ENCODE measurements at regions not wholly inside any gene's neighbourhood (a gene's known extent, or its start where the extent isn't known, plus 50 kb on each side); places are given as distances from the start of the nearest gene placed in this dataset.

DNA sequence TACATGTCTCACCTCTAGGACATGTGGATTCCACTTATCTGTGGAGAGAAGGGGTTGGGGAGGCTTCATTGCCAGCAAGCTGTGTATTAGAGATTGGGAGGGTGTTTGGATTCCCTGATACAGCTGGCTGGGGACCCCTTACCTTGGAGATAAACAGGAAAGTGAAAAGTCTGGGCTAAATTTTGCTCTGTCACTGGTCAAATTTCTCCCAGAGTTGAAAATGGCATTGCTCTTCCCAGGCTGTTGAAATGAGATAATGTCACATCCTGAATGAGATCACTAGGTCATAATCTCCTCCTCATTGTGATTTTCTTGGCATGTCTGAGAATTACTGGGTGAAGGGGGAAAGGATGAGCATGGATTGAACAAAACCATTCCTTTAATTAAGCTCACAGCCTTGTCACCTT, 265.0 kb upstream of the PARD3B start:
- no peak for DNase-seq

DNA sequence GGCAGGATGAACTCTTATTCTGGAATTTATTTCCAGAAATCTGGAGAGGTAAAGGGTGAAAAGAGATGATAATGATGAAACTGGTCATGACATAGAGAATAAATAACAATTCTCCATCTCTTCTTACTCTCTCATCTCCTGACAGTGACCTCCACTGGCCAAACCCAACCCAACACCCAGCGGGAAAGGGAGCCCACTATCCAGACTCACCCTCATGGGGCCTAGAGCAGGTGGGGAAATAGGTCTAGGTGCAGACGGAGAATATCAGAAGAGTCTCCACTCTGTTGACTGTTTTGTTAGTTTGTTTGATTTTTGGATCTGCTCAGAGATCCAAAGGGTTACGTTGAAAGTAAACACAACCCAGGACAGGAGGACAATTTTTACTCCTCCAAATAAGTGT, 263.2 kb upstream of the PARD3B start:
- no peak for DNase-seq

DNA sequence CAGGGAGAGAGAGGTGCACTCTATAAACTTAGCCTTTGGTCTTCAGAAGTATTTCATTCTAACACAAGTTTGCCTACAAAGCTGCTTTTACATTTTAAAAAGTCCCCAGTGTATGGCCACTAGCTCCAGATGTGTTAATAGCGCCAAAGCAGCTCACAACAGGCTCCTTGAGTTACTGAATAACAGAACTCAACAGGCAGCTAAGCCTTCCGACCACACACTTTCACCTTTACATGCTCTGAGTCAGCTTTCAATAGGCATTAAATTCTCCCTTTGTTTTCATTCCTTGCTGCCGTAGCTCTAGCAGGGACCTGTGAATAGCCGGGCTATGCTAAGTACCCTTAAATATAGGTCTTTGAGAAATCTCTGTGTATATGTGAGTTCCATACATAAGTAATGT, 262.8 kb upstream of the PARD3B start:
- DNase-seq, result no peak

DNA sequence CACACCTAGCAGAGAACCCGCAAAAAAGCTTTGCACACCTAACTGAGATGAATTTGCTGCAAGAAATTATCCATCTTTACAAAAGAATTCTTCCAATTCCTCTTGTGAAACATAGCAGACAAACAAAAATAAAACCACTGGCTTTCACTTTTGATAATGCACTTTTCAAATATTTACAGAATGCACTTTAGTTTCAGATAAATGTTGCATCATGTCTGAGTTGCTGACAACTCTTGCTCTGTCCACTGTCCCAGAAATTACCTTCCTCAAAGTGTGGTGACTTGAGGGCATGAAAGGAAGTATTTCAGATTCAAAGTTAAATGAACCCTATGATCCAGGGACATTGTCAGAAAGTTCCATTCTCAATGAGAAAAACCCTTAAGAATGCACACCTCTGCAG, 256.2 kb upstream of the PARD3B start:
- no peak for DNase-seq

DNA sequence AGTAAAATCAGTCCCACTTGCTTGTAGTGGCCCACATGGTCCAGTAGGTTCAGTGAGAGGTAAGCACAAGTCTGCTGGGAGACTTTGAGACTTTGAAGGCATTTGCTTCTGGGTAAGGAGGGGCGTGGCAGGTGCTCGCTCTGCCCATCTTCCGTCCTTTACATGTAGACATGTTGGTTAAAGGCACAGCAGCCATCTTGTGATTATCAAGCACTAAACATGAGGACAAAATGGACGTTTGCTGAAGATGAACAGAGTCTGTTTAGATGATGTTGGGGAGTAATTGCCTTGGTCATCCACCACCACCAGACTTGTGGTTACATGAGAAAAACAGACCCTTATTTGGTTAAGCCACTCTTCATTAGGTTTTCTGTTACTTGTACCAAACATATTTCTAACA, 252.8 kb upstream of the PARD3B start:
- DNase-seq, result no peak

DNA sequence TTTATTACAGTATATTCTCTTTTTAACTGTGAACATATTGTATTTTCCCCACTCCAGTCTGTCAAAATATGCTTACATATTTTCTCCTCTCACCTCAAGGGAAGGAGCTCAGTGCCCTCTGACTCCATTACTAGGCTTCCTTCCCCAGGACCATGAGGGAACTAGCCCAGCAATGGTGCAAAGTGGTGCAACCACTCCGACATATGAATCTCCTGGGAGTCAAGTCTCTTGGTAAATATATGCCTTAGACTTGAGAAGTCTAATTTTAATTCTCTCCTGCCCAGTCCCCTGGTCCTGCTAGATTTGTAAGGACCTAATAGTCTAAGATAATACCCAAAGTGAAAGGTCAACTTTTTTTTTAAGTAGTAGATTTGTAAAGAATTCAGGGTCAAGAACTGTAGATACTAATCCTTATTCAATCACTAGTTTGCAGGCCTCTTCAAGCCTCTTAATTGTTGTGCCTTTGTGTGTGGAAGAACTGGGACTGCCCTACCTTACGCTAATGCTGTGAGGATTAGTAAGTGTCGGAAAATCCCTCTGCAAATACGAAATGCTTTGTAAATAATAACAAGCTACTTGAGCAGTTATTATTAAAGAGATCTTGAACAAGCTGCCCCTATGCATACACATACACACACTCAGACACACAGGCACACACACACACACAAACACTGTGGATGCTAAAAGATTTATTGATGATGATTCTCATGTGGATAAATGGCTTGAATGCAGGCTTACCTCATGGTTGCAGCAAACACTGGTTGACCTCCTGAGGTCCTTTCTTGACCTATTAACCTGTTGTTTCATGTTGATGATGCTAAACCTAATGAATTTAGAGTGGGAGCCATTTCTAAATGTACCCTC, 251.2 kb upstream of the PARD3B start:
- DNase-seq, result no peak

- DNase-seq, result no peak
Observed at GRCh38 chr2:204298404-204298803, 246.9 kb upstream of the PARD3B start.

- no peak for DNase-seq
Observed at GRCh38 chr2:204299766-204300165, 245.5 kb upstream of the PARD3B start.

DNA sequence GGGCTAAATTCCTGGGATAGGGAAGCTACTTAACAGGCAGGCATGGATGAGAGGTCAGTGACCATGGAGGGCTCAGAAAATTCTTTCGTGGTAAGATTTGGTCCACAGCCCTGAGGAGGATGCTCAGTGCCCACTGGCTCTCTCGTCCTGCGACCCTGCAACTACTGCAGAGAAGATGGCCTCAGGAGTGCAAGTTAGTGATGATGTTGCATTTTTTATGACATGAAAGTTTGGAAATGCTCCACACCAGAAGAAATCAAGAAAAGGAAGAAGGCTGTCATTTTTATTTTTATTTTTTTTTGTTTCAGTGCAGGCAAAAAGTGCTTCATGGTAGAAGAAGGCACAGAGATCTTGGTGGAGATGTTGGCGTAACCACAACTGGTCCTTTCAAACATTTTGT, 238.6 kb upstream of the PARD3B start:
- no peak for DNase-seq

GRCh38 chr2:204312105-204312504, 233.2 kb upstream of the PARD3B start:
- DNase-seq, result no peak

DNA sequence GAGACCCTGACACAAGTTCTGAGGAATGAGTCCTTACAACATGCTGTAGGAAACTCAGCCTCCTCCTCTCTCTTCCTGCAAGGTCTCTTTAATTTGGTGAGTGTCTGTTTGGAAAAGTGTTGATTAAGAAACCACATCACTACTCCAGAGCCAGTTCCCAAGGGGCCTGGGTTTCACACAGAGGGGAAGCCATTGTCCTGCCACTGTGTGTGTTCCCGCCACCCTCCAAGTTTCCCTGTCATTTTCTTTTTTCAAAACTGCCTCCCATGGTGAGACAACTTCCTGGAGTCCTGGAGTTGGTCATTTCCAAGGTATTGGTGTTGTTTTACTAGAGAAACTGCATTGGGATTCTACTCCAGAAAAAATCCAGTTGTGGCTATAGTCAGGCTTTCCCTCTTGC, 232.0 kb upstream of the PARD3B start:
- no peak for DNase-seq

DNA sequence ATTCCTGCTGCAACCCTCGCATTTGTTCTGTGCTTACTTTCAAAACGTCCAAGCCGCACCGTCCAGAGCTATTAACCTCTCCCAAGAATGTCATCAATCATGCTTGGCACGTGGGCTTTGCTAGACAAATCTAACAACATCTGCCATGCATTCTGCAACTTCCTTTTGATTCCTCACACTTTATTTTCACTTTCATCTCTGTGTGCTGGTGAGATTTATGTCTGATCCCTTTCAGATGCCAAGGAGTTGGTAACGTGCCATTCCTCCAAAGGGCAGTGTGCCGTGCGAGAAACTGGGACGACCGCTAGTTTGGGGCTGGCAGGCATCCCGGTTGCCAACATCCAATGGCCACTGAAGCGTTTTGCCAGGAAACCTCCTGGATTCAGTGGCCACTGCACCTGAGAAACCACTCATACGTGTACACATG, 230.0 kb upstream of the PARD3B start:
- no peak for DNase-seq

DNA sequence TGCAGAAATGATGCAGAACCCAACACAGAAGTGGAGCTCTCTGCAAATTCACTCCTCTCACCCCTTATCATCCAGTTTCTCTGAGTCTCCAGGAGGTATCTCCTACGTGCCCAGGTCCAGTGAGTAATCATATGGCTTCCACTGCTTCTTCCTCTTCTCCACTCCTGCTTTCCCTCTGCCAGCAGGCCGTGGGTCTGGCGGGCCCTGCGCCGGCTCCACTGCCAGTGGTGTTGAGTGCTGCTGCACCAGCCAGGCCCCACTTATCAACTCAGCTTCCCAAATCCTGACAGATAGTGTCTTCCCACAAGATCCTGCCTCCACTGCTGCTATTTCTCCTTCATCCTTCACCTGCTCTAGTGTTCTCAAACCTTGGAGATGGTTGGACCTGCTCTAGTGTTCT, 227.6 kb upstream of the PARD3B start:
- no peak for DNase-seq

DNA sequence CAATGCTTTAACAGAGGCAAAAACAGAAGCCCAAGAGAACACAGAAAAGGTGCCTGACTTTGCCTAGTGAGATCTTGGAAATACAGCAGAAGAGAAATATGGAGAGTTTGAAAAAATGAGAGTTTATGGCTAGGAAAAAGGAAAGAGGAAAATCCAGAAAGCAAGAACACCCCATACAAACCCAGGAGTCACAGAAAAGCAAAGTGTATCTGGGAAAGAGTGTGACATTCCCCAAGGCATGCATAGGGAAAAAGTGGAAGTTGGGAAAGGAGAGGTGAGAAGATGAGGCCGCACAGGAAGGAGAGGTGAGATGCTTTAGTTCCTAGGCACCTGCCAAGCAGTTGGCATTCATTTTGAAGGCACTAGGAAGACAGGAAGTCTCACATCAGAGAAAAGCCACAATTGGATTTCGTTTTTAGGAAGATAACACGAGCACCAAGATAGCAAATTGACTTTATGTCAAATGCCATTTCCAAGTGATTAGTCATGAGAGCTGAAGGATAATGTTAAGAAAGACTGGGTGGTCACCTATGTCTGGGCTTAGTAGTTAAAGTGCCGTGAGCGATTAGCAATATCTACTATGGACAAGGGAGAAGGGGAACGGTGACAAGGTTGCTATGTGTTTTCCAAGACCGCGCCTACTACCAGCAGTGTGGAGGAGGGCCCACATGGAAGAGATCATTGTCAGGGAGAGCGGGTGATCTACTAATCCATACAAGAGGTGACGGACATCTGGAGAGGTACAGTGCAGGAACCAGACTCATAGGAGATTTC, 224.1 kb upstream of the PARD3B start:
- DNase-seq, result no peak

- DNase-seq, result no peak
Observed at GRCh38 chr2:204321910-204322751, 223.1 kb upstream of the PARD3B start.

GRCh38 chr2:204325468-204325867, 219.8 kb upstream of the PARD3B start:
- peak; percentile 56 to 60 for DNase-seq

- no peak for DNase-seq
Observed at GRCh38 chr2:204328373-204328772, 216.9 kb upstream of the PARD3B start.

- DNase-seq, result no peak
Observed at GRCh38 chr2:204329016-204329415, 216.3 kb upstream of the PARD3B start.

DNA sequence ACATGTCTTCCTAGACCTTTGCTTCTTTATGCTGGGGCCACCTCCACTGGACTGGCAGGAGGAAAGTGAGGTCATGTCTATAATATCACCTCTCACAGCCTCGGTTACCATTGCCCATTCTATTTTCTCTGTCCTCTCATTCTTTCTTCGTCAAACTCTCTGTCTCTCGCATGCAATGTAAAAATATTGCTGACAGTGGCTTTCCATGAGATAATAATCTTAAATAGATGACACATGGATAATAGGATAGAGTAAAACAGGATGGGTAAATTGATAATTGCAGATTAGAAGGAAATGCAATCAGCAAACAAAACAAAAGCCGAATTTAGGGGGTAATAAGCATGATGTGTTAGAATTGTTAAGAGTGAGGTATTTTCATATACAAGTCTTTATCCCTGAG, 215.7 kb upstream of the PARD3B start:
- no peak for DNase-seq

DNA sequence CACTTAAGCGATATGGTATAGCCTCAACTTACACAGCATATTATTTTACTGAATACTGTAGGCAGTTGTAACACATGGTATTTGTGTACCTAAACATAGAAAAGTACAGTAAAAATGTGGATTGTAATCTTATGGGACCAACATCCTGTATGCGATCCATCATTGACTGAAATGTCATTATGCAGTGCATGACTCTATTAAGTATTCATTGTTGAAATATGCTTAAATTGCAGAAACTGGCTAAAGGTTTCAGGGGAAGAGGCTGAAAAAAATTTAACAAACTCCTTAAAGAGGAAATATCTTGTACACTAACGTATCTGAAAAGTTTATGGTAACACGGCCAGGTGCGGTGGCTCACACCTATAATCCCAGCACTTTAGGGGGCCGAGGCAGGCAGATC, 214.1 kb upstream of the PARD3B start:
- DNase-seq, result no peak

DNA sequence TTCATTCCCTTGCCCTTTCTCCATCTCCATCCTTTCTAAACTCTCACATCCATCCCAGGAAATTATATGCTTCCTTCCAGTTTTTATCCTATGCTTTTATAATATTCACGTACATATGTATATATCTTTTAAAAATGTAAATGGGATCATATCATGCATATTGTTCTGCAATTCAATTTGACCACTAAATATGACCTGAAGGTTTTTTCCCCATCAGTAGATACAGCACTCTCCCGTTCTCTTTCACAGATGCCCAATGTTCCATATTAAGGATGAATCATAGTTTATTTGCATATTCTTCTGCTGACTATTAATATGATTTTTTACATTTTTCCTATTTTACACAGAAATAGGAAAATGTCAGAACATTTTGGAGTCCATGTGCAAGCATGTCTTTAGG, 213.3 kb upstream of the PARD3B start:
- DNase-seq, result no peak

DNA sequence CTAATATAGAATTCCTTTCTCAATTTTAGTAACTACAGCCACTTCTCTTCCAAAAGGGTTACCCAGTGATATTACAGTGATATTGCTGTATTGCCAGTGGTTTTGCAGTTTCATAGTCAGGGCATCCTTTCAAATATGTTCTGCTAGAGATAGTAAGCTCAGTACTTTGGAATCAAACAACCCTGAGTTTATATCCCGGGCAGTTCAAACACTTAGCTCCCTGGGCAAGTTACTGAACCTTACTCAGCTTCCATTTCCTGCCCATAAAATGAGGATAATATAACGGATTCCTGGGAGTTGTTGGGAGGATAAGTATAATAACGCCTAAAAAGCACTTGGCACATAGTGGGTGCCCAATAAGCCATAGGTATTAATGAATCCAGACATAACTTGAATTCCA, 212.6 kb upstream of the PARD3B start:
- DNase-seq, result no peak

GRCh38 chr2:204333861-204334260, 211.4 kb upstream of the PARD3B start:
- DNase-seq, result no peak
